H1 (cell line): ENCODE measurements at regions not wholly inside any gene's neighbourhood (a gene's known extent, or its start where the extent isn't known, plus 50 kb on each side); places are given as distances from the start of the nearest gene placed in this dataset.

Experiments used
- CTCF ChIA-PET: fragments of 300-600 bp; sonication (Branson Sonifier 250); formaldehyde crosslinking; loops from one replicate; lab custom pipeline; 2021; ENCODE audit not compliant: partially characterized antibody; lab: Charles Lee
- POLR2A ChIA-PET: fragments of 300-600 bp; sonication (Branson Sonifier 250); formaldehyde crosslinking; loops from one replicate; lab custom pipeline; 2021; ENCODE audit warnings: inconsistent platforms; ENCODE audit not compliant: partially characterized antibody; lab: Charles Lee
- DNase-seq, 2 experiments: peaks; one replicate each; pipeline versions ENCODE4 v3.0.0 to v3.0.0-alpha.2; 2010 to 2022; ENCODE audit warnings: low spot score in 2 of 2, low read depth in 1 of 2, mixed read lengths in 1 of 2
- FAIRE-seq: peaks from 2 replicates; lab custom pipeline; 2011; peaks lifted over from hg19 to GRCh38; lab: Jason Lieb, UNC
- H2AFZ ChIP-seq: 2 replicates; pipeline ENCODE4 v1.8.1; 2012; ENCODE audit warnings: low read length, inconsistent platforms
- H2AK5ac ChIP-seq: 2 replicates; pipeline ENCODE4 v1.6.1; 2013; ENCODE audit warnings: low read depth, low read length
- H2BK120ac ChIP-seq: replicated peaks from 2 replicates; pipeline ENCODE3; 2013; ENCODE audit warnings: low read depth, low read length, inconsistent platforms
- H2BK12ac ChIP-seq: 2 replicates; pipeline ENCODE4 v1.6.1; 2013; ENCODE audit warnings: low read depth, low read length
- H2BK15ac ChIP-seq: 2 replicates; pipeline ENCODE4 v1.6.1; 2013; ENCODE audit warnings: low read length
- H2BK20ac ChIP-seq: 2 replicates; pipeline ENCODE4 v1.6.1; 2013; ENCODE audit warnings: low read length
- H2BK5ac ChIP-seq: 2 replicates; pipeline ENCODE4 v1.6.1; 2013; ENCODE audit warnings: low read depth, low read length
- H3K14ac ChIP-seq: 2 replicates; pipeline ENCODE4 v1.6.1; 2013; ENCODE audit warnings: inconsistent platforms; ENCODE audit not compliant: insufficient read length
- H3K18ac ChIP-seq: 2 replicates; pipeline ENCODE4 v1.6.1; 2013; ENCODE audit warnings: low read length; ENCODE audit errors: extremely low read depth
- H3K23ac ChIP-seq: 2 replicates; pipeline ENCODE4 v1.6.1; 2013; ENCODE audit warnings: inconsistent platforms; ENCODE audit not compliant: insufficient read length
- H3K23me2 ChIP-seq: 2 replicates; pipeline ENCODE4 v1.6.1; 2013; ENCODE audit warnings: low read depth, low read length
- H3K27ac ChIP-seq: 2 replicates; pipeline ENCODE4 v1.6.1; 2011; ENCODE audit warnings: low read depth, low read length, inconsistent platforms
- H3K27me3 ChIP-seq, 4 experiments: replicated peaks in 1 of 4; 1 replicate in 1 of 4; 2 replicates in 3 of 4; pipeline versions ENCODE4 v1.6.1 to v1.8.1; 2011 to 2013; ENCODE audit warnings: low read length in 3 of 4, mild to moderate bottlenecking in 3 of 4, inconsistent platforms in 2 of 4, mixed read lengths in 2 of 4, moderate library complexity in 1 of 4; ENCODE audit not compliant: control insufficient read depth in 3 of 4, insufficient read depth in 3 of 4; ENCODE audit errors: extremely low read depth in 1 of 4
- H3K36me3 ChIP-seq, 4 experiments: 2 replicates each; pipeline versions ENCODE4 v1.6.1 to v1.8.1; 2011 to 2013; ENCODE audit warnings: mild to moderate bottlenecking in 4 of 4, low read length in 3 of 4, moderate library complexity in 2 of 4, control low read depth in 1 of 4, inconsistent platforms in 1 of 4; ENCODE audit not compliant: insufficient read depth in 4 of 4, control insufficient read depth in 2 of 4
- H3K4ac ChIP-seq: replicated peaks from 2 replicates; pipeline ENCODE3; 2013; ENCODE audit warnings: low read length, low read depth, mixed read lengths, inconsistent platforms; ENCODE audit not compliant: insufficient read length
- H3K4me1 ChIP-seq, 4 experiments: replicated peaks in 1 of 4; 1 replicate in 1 of 4; 2 replicates in 3 of 4; pipeline versions ENCODE4 v1.6.1 to v1.8.1; 2011 to 2013; ENCODE audit warnings: low read length in 3 of 4, inconsistent platforms in 2 of 4, mixed read lengths in 1 of 4; ENCODE audit not compliant: insufficient read depth in 4 of 4, control insufficient read depth in 3 of 4
- H3K4me2 ChIP-seq, 2 experiments: 2 replicates each; pipeline versions ENCODE4 v1.6.1 to v1.8.1; 2011 to 2013; ENCODE audit warnings: low read depth in 2 of 2, low read length in 2 of 2, control low read depth in 1 of 2, inconsistent platforms in 1 of 2, mild to moderate bottlenecking in 1 of 2; ENCODE audit not compliant: insufficient read depth in 1 of 2
- H3K4me3 ChIP-seq, 4 experiments: fragments of 200-600, 300-600 bp in 1 of 4; sonication (generic), shearing (Covaris generic), sonication (Bioruptor Twin) in 1 of 4; 2 replicates each; pipeline versions ENCODE4 v1.5.1 to v1.8.1; 2011 to 2016; ENCODE audit warnings: low read length in 4 of 4, low read depth in 3 of 4, control low read depth in 2 of 4, inconsistent platforms in 2 of 4, mild to moderate bottlenecking in 2 of 4, mixed read lengths in 1 of 4, moderate library complexity in 1 of 4; ENCODE audit not compliant: insufficient read depth in 2 of 4; ENCODE audit errors: extremely low read depth in 1 of 4
- H3K56ac ChIP-seq: replicated peaks from 2 replicates; pipeline ENCODE3; 2013; ENCODE audit warnings: low read depth, mild to moderate bottlenecking, mixed read lengths, low read length, inconsistent platforms; ENCODE audit not compliant: insufficient read length
- H3K79me1 ChIP-seq: 2 replicates; pipeline ENCODE4 v1.6.1; 2013; ENCODE audit warnings: low read depth, low read length, control low read depth
- H3K79me2 ChIP-seq, 2 experiments: 2 replicates each; pipeline versions ENCODE4 v1.6.1 to v1.8.1; 2012 to 2013; ENCODE audit warnings: low read length in 2 of 2, mild to moderate bottlenecking in 2 of 2, inconsistent platforms in 1 of 2; ENCODE audit not compliant: insufficient read depth in 2 of 2, control insufficient read depth in 1 of 2
- H3K9ac ChIP-seq, 4 experiments: replicated peaks in 1 of 4; 1 replicate in 1 of 4; 2 replicates in 3 of 4; pipeline versions ENCODE4 v1.6.1 to v1.8.1; 2011 to 2013; ENCODE audit warnings: low read depth in 3 of 4, low read length in 3 of 4, control low read depth in 2 of 4, mild to moderate bottlenecking in 2 of 4, moderate library complexity in 2 of 4, inconsistent platforms in 1 of 4; ENCODE audit errors: extremely low read depth in 1 of 4
- H3K9me3 ChIP-seq, 2 experiments: 2 replicates each; pipeline versions ENCODE4 v1.6.1 to v1.8.1; 2012 to 2013; ENCODE audit warnings: mild to moderate bottlenecking in 2 of 2, moderate library complexity in 2 of 2, control low read depth in 1 of 2, inconsistent platforms in 1 of 2, low read depth in 1 of 2, low read length in 1 of 2, mixed read lengths in 1 of 2; ENCODE audit not compliant: insufficient read depth in 2 of 2
- H4K20me1 ChIP-seq, 2 experiments: replicated peaks in 1 of 2; 2 replicates each; pipeline versions ENCODE3 to v1.8.1; 2011 to 2013; ENCODE audit warnings: inconsistent platforms in 2 of 2, low read length in 2 of 2, mild to moderate bottlenecking in 1 of 2; ENCODE audit not compliant: insufficient read depth in 2 of 2, control insufficient read depth in 1 of 2
- H4K5ac ChIP-seq: 2 replicates; pipeline ENCODE4 v1.6.1; 2013; ENCODE audit warnings: low read length, low read depth, mixed read lengths, inconsistent platforms; ENCODE audit not compliant: insufficient read length
- H4K8ac ChIP-seq: 2 replicates; pipeline ENCODE4 v1.8.0; 2013; ENCODE audit warnings: mild to moderate bottlenecking, moderate library complexity, low read length, inconsistent platforms; ENCODE audit not compliant: insufficient read depth; ENCODE audit errors: extremely low read depth
- H4K91ac ChIP-seq: replicated peaks from 2 replicates; pipeline ENCODE3; 2013; ENCODE audit warnings: low read length, mixed read lengths, inconsistent platforms; ENCODE audit not compliant: insufficient read length
- BCL11A ChIP-seq, 2 experiments: IDR thresholded peaks; one replicate each; pipeline ENCODE4 v1.6.1; 2011; ENCODE audit warnings: low read depth in 2 of 2, low read length in 2 of 2, mild to moderate bottlenecking in 2 of 2
- CHD1 ChIP-seq: IDR thresholded peaks from 2 replicates; pipeline ENCODE4 v1.6.1; 2012; ENCODE audit warnings: low read depth, low read length, improper control_type of control experiment
- HDAC6 ChIP-seq: IDR thresholded peaks from one replicate; pipeline ENCODE4 v1.7.1; 2012; ENCODE audit warnings: low read depth, mild to moderate bottlenecking, inconsistent platforms, low read length, moderate library complexity
- KDM5A ChIP-seq: fragments of 200-600 bp; IDR thresholded peaks from 2 replicates; pipeline ENCODE4 v1.7.1; 2012; ENCODE audit warnings: mild to moderate bottlenecking, low read length, inconsistent platforms, mixed read lengths
- NRF1 ChIP-seq: IDR thresholded peaks from 2 replicates; pipeline ENCODE4 v1.6.1; 2011; ENCODE audit warnings: mild to moderate bottlenecking, low read depth, low read length, improper control_type of control experiment
- PHF8 ChIP-seq: fragments of 200-600 bp; sonication (generic); conservative IDR thresholded peaks from 2 replicates; pipeline ENCODE4 v1.7.1; 2012; ENCODE audit warnings: low read depth, mild to moderate bottlenecking, inconsistent platforms, low read length, moderate library complexity
- SIRT6 ChIP-seq: IDR thresholded peaks from one replicate; pipeline ENCODE4 v1.7.1; 2012; ENCODE audit warnings: low read length, inconsistent platforms
- SP1 ChIP-seq: IDR thresholded peaks from 2 replicates; pipeline ENCODE4 v1.6.1; 2011; ENCODE audit warnings: low read depth, low read length
- SRF ChIP-seq: IDR thresholded peaks from 2 replicates; pipeline ENCODE4 v1.6.1; 2011; ENCODE audit warnings: mild to moderate bottlenecking, low read depth, low read length, moderate library complexity
- SUZ12 ChIP-seq: fragments of 200-600 bp; sonication (generic); IDR thresholded peaks from 2 replicates; pipeline ENCODE4 v1.6.1; 2012; ENCODE audit warnings: mild to moderate bottlenecking, inconsistent platforms, low read length, moderate library complexity, mixed read lengths
- TAF1 ChIP-seq: IDR thresholded peaks from 2 replicates; pipeline ENCODE4 v1.6.1; 2011; ENCODE audit warnings: mild to moderate bottlenecking, low read depth, low read length
- WGBS, 2 experiments: shearing (Covaris generic) in 1 of 2; methylation state at CpG; one replicate each; pipeline versions ENCODE4 v1.1.6 to v1.1.7; 2013 to 2015; ENCODE audit warnings: low lambda C conversion rate in 2 of 2, mixed read lengths in 2 of 2, inconsistent platforms in 1 of 2, low coverage in 1 of 2, missing lambda C conversion rate in 1 of 2; ENCODE audit not compliant: insufficient replicate concordance in 2 of 2, insufficient coverage in 1 of 2, insufficient read length in 1 of 2; ENCODE audit errors: extremely low coverage in 1 of 2, missing lambda C conversion rate in 1 of 2; 5-methylcytosine and 5-hydroxymethylcytosine counted together
- TF ChIP-seq, protein P1 (sequence below): IDR thresholded peaks from 2 replicates; pipeline ENCODE4 v1.6.1; 2012; ENCODE audit warnings: low read length, inconsistent platforms

DNA sequence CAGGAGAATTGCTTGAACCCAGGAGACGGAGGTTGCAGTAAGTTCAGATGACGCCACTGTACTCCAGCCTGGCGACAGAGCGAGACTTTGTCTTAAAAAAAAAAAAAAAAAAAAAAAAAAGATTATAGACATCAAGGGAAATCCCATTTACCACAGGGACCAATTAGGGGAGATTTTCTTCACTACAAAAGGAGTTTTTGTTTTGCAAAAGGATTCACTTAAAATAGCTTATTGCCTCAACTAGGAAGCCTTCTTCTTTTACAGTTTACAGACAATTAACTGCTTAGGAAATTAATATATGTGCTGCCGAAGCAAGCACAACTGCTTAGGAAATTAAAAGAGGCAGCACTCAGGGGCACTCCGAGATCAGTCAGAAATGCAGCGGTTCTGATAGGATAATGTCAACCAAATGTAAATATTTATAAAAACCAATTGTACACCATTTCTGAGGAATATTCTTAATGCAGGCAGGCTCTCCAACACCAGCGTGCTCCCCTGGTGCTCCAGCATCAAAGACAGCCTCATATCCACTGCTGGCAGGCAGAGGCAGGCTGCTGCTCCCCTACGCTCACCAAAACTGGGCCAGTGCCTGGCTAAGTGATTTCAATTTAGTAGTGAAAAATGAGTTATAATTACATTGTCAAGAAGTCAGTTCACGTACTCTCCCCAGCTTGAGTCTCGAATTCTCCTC is 107.9 kb upstream of the RAB4A start:
- H3K56ac ChIP-seq, result no peak overlapping the region
- no peak overlapping the region for H4K8ac ChIP-seq
- 91% methylated on average over 8 of the region's 11 CpGs; no CpG with 5 or more reads in 1 of the 2 experiments for WGBS, 2 experiments
- no peaks in the 10 kb centered on the region for H3K23me2 ChIP-seq
- H2BK12ac ChIP-seq, result no peak overlapping the region; the same call in 1 of the 2 replicates
- H3K36me3 ChIP-seq, result no peaks in the 10 kb centered on the region
- ChIA-PET POLR2A (no interaction called here), CTCF (interaction anchor here (0.6 to 1.6 kb wide), 4 partner anchors 24 to 740 kb away, joined by 3 to 7 read pairs (median 4); no protein-coding TSS in a partner anchor)
- H3K4me1 ChIP-seq, result peaks cover 0 to 6% (median under 1%) of the 10 kb centered on the region in 4 experiments; a peak in 3 of 7 replicates
- peak overlapping the region; percentile 6 for H4K91ac ChIP-seq
- H3K23ac ChIP-seq, result no peak overlapping the region
- no peaks in the 10 kb centered on the region for H3K9me3 ChIP-seq
- H3K9ac ChIP-seq, result no peak overlapping the region
- no peak for DNase-seq
- no peak for FAIRE-seq
- no peak overlapping the region for H4K5ac ChIP-seq
- TF ChIP-seq CHD1, result no peak
- no peak for TF ChIP-seq HDAC6
- TF ChIP-seq SP1, result no peak
- no peak for TF ChIP-seq NRF1
- no peak for TF ChIP-seq TAF1
- no peak for TF ChIP-seq SRF
- TF ChIP-seq, protein P1, sequence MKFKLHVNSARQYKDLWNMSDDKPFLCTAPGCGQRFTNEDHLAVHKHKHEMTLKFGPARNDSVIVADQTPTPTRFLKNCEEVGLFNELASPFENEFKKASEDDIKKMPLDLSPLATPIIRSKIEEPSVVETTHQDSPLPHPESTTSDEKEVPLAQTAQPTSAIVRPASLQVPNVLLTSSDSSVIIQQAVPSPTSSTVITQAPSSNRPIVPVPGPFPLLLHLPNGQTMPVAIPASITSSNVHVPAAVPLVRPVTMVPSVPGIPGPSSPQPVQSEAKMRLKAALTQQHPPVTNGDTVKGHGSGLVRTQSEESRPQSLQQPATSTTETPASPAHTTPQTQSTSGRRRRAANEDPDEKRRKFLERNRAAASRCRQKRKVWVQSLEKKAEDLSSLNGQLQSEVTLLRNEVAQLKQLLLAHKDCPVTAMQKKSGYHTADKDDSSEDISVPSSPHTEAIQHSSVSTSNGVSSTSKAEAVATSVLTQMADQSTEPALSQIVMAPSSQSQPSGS, result no peak
- TF ChIP-seq SIRT6, result no peak
- TF ChIP-seq BCL11A (IDR thresholded peaks at IDR 0.05; ENCODE audit: low read depth in 2 of 2, low read length in 2 of 2), result no peak
- TF ChIP-seq SUZ12, result no peak
- TF ChIP-seq KDM5A, result no peak
- TF ChIP-seq PHF8, result no peak
- no peaks in the 10 kb centered on the region for H4K20me1 ChIP-seq
- H2BK20ac ChIP-seq, result no peak overlapping the region
- H2BK120ac ChIP-seq, result no peak overlapping the region
- no peak overlapping the region for H3K14ac ChIP-seq
- H3K79me2 ChIP-seq, result no peaks in the 10 kb centered on the region
- no peak overlapping the region for H2AFZ ChIP-seq
- H3K4ac ChIP-seq, result no peak overlapping the region
- no peak overlapping the region for H3K4me3 ChIP-seq
- H2BK5ac ChIP-seq, result no peak overlapping the region
- H3K4me2 ChIP-seq, result no peak overlapping the region
- no peaks in the 10 kb centered on the region for H3K27me3 ChIP-seq
- no peak overlapping the region for H2AK5ac ChIP-seq
- no peak overlapping the region for H2BK15ac ChIP-seq
- no peak overlapping the region for H3K18ac ChIP-seq
- H3K27ac ChIP-seq, result no peak overlapping the region
- H3K79me1 ChIP-seq, result no peaks in the 10 kb centered on the region
